H9 (cell line): ENCODE measurements at regions not wholly inside any gene's neighbourhood (a gene's known extent, or its start where the extent isn't known, plus 50 kb on each side); places are given as distances from the start of the nearest gene placed in this dataset.

Experiments used
- DNase-seq: peaks from one replicate; pipeline ENCODE4 v3.0.0-alpha.2; 2017
- H2AFZ ChIP-seq: one replicate; pipeline ENCODE4 v1.6.1; 2013; ENCODE audit warnings: mild to moderate bottlenecking, low read length, control low read depth, moderate library complexity
- H2AK5ac ChIP-seq: 2 replicates; pipeline ENCODE4 v1.6.1; 2013; ENCODE audit warnings: low read length, control low read depth, mixed read lengths; ENCODE audit not compliant: insufficient read length
- H2BK120ac ChIP-seq: one replicate; pipeline ENCODE4 v1.6.1; 2013; ENCODE audit warnings: low read depth, mild to moderate bottlenecking, low read length, control low read depth, inconsistent platforms; ENCODE audit not compliant: poor library complexity, severe bottlenecking
- H2BK12ac ChIP-seq: 2 replicates; pipeline ENCODE4 v1.6.1; 2013; ENCODE audit warnings: low read length, control low read depth, mixed read lengths, low read depth; ENCODE audit not compliant: insufficient read length
- H2BK15ac ChIP-seq: 2 replicates; pipeline ENCODE4 v1.6.1; 2013; ENCODE audit warnings: low read depth, low read length, control low read depth
- H2BK20ac ChIP-seq: one replicate; pipeline ENCODE4 v1.6.1; 2013; ENCODE audit warnings: low read depth, mild to moderate bottlenecking, low read length, control low read depth, inconsistent platforms; ENCODE audit not compliant: poor library complexity, severe bottlenecking
- H2BK5ac ChIP-seq: 2 replicates; pipeline ENCODE4 v1.6.1; 2013; ENCODE audit warnings: low read length, control low read depth, mixed read lengths; ENCODE audit not compliant: insufficient read length
- H3K14ac ChIP-seq: 2 replicates; pipeline ENCODE4 v1.6.1; 2013; ENCODE audit warnings: low read length, control low read depth; ENCODE audit not compliant: insufficient read depth
- H3K18ac ChIP-seq: 2 replicates; pipeline ENCODE4 v1.6.1; 2013; ENCODE audit warnings: low read depth, mild to moderate bottlenecking, mixed read lengths, low read length, control low read depth; ENCODE audit not compliant: insufficient read length
- H3K23ac ChIP-seq: 2 replicates; pipeline ENCODE4 v1.6.1; 2013; ENCODE audit warnings: low read length, control low read depth, mixed read lengths, low read depth; ENCODE audit not compliant: insufficient read length
- H3K23me2 ChIP-seq: 2 replicates; pipeline ENCODE4 v1.6.1; 2013; ENCODE audit warnings: low read depth, mild to moderate bottlenecking, mixed read lengths, low read length, control low read depth; ENCODE audit not compliant: insufficient read length, poor library complexity, severe bottlenecking
- H3K27ac ChIP-seq: 2 replicates; pipeline ENCODE4 v1.5.1; 2013; ENCODE audit warnings: low read length, control low read depth, mixed read lengths, low read depth; ENCODE audit not compliant: insufficient read length
- H3K27me3 ChIP-seq: 2 replicates; pipeline ENCODE4 v1.6.1; 2013; ENCODE audit warnings: low read length, control low read depth, inconsistent platforms; ENCODE audit not compliant: insufficient read depth
- H3K4ac ChIP-seq: 2 replicates; pipeline ENCODE4 v1.6.1; 2013; ENCODE audit warnings: low read depth, mild to moderate bottlenecking, control low read depth, inconsistent platforms, low read length, moderate library complexity
- H3K4me1 ChIP-seq: 2 replicates; pipeline ENCODE4 v1.6.1; 2013; ENCODE audit warnings: low read length, control low read depth, inconsistent platforms; ENCODE audit not compliant: insufficient read depth
- H3K4me2 ChIP-seq: 2 replicates; pipeline ENCODE4 v1.6.1; 2013; ENCODE audit warnings: low read length, control low read depth, mixed read lengths; ENCODE audit not compliant: insufficient read length, insufficient read depth
- H3K56ac ChIP-seq: 2 replicates; pipeline ENCODE4 v1.6.1; 2013; ENCODE audit warnings: low read depth, mild to moderate bottlenecking, mixed read lengths, low read length, control low read depth; ENCODE audit not compliant: insufficient read length
- H3K79me1 ChIP-seq: 2 replicates; pipeline ENCODE4 v1.6.1; 2013; ENCODE audit warnings: low read depth, mild to moderate bottlenecking, moderate library complexity, low read length, control low read depth, inconsistent platforms; ENCODE audit not compliant: insufficient read depth, poor library complexity, severe bottlenecking
- H3K79me2 ChIP-seq: 2 replicates; pipeline ENCODE4 v1.6.1; 2013; ENCODE audit warnings: low read length, control low read depth, inconsistent platforms; ENCODE audit not compliant: insufficient read depth
- H3K9ac ChIP-seq: 2 replicates; pipeline ENCODE4 v1.6.1; 2013; ENCODE audit warnings: low read length, control low read depth, mixed read lengths; ENCODE audit not compliant: insufficient read length; ENCODE audit errors: extremely low read depth
- H3K9me3 ChIP-seq: one replicate; pipeline ENCODE4 v1.6.1; 2013; ENCODE audit warnings: low read depth, low read length, inconsistent platforms; ENCODE audit not compliant: control insufficient read depth
- H3T11ph ChIP-seq: one replicate; pipeline ENCODE4 v1.6.1; 2013; ENCODE audit warnings: mild to moderate bottlenecking, low read length, control low read depth, inconsistent platforms
- H4K20me1 ChIP-seq: one replicate; pipeline ENCODE4 v1.6.1; 2013; ENCODE audit not compliant: control insufficient read depth, insufficient read length, insufficient read depth
- H4K5ac ChIP-seq: 2 replicates; pipeline ENCODE4 v1.6.1; 2013; ENCODE audit warnings: low read depth, mild to moderate bottlenecking, mixed read lengths, low read length, control low read depth; ENCODE audit not compliant: insufficient read length
- H4K8ac ChIP-seq: replicated peaks from 2 replicates; pipeline ENCODE4 v1.6.1; 2013; ENCODE audit warnings: low read length, control low read depth, mixed read lengths, low read depth; ENCODE audit not compliant: insufficient read length
- H4K91ac ChIP-seq: 2 replicates; pipeline ENCODE4 v1.6.1; 2013; ENCODE audit warnings: low read depth, mild to moderate bottlenecking, moderate library complexity, mixed read lengths, low read length, control low read depth; ENCODE audit not compliant: insufficient read length
- H3K27ac Mint-ChIP-seq, 3 experiments: 2 replicates in 2 of 3; 3 replicates in 1 of 3; pipeline ENCODE4 v1.8.0; 2020 to 2021; ENCODE audit warnings: mixed read lengths in 3 of 3, mild to moderate bottlenecking in 1 of 3, moderate library complexity in 1 of 3
- H3K27me3 Mint-ChIP-seq: 2 replicates; pipeline ENCODE4 v1.8.0; 2021; ENCODE audit warnings: low read depth, mild to moderate bottlenecking, moderate library complexity, mixed read lengths
- H3K36me3 Mint-ChIP-seq, 3 experiments: 2 replicates in 2 of 3; 3 replicates in 1 of 3; pipeline ENCODE4 v1.8.0; 2020 to 2021; ENCODE audit warnings: low read depth in 3 of 3, mixed read lengths in 3 of 3; ENCODE audit not compliant: insufficient read depth in 1 of 3
- H3K4me1 Mint-ChIP-seq, 2 experiments: 2 replicates each; pipeline ENCODE4 v1.8.0; 2020; ENCODE audit warnings: mixed read lengths in 2 of 2
- H3K4me3 Mint-ChIP-seq, 2 experiments: 2 replicates in 1 of 2; 3 replicates in 1 of 2; pipeline ENCODE4 v1.8.0; 2020 to 2021; ENCODE audit warnings: mild to moderate bottlenecking in 2 of 2, mixed read lengths in 2 of 2, moderate library complexity in 1 of 2
- H3K9me3 Mint-ChIP-seq, 2 experiments: 2 replicates in 1 of 2; 3 replicates in 1 of 2; pipeline ENCODE4 v1.8.0; 2020; ENCODE audit warnings: mild to moderate bottlenecking in 2 of 2, mixed read lengths in 2 of 2, moderate library complexity in 1 of 2
- CTCF ChIP-seq: fragments of 200-600 bp; sonication (generic); conservative IDR thresholded peaks from 3 replicates; pipeline ENCODE4 v1.8.0; 2021; ENCODE audit warnings: antibody characterized with exemption, mild to moderate bottlenecking
- WGBS: extraction: QIAGEN DNeasy Blood & Tissue Kit; methylation state at CpG from one replicate; pipeline ENCODE4 v1.1.7; 2013; ENCODE audit warnings: missing lambda C conversion rate, low lambda C conversion rate, mixed read lengths; ENCODE audit not compliant: insufficient read length; ENCODE audit errors: extremely low coverage; 5-methylcytosine and 5-hydroxymethylcytosine counted together

GRCh38 chr3:94912656-94913055 is 849.8 kb downstream of the NSUN3 start:
- no peak overlapping the region for H3K56ac ChIP-seq
- WGBS = no CpG with 5 or more reads among the region's 3 CpGs
- H3K79me2 ChIP-seq = no peaks in the 10 kb centered on the region

More at GRCh38 chr3:94912656-94913055, 849.8 kb downstream of the NSUN3 start:
- no peaks in the 10 kb centered on the region for H3K23me2 ChIP-seq
- no peaks in the 10 kb centered on the region for H3K27me3 Mint-ChIP-seq
- no peak overlapping the region for H3K27ac ChIP-seq
- no peaks in the 10 kb centered on the region for H4K20me1 ChIP-seq
- H2AFZ ChIP-seq = no peak overlapping the region
- no peak for TF ChIP-seq CTCF
- no peak overlapping the region for H3K9ac ChIP-seq
- no peak overlapping the region for H2BK5ac ChIP-seq
- H3K4me1 ChIP-seq = no peaks in the 10 kb centered on the region
- H3K36me3 Mint-ChIP-seq = no peaks in the 10 kb centered on the region
- no peak overlapping the region for H4K8ac ChIP-seq
- H3K23ac ChIP-seq = no peak overlapping the region
- H2BK15ac ChIP-seq = no peak overlapping the region
- no peak overlapping the region for H3K27ac Mint-ChIP-seq
- no peak overlapping the region for H3K14ac ChIP-seq
- H3K4me2 ChIP-seq = no peak overlapping the region
- H3K9me3 Mint-ChIP-seq = no peaks in the 10 kb centered on the region
- H2AK5ac ChIP-seq = no peak overlapping the region
- H3K4ac ChIP-seq = no peak overlapping the region
- no peaks in the 10 kb centered on the region for H3K27me3 ChIP-seq
- H3K4me1 Mint-ChIP-seq = 0 out of 4 replicates have a peak, but pooled peaks cover 0 to 2% of the 10 kb centered on the region in 2 experiments
- H3K18ac ChIP-seq = no peak overlapping the region
- no peaks in the 10 kb centered on the region for H3K79me1 ChIP-seq
- H4K5ac ChIP-seq = no peak overlapping the region
- no peak overlapping the region for H4K91ac ChIP-seq
- no peak overlapping the region for H2BK120ac ChIP-seq
- H3K4me3 Mint-ChIP-seq = no peak overlapping the region
- no peak overlapping the region for H3T11ph ChIP-seq
- no peak overlapping the region for H2BK12ac ChIP-seq
- H2BK20ac ChIP-seq = no peak overlapping the region
- DNase-seq = no peak
- H3K9me3 ChIP-seq = no peaks in the 10 kb centered on the region
